ENCODE measurements at regions not wholly inside any gene's neighbourhood (a gene's known extent, or its start where the extent isn't known, plus 50 kb on each side); places are given as distances from the start of the nearest gene placed in this dataset.

GRCh38 chr10:118956802-118957442, 72.6 kb upstream of the NANOS1 start:
- Histone ChIP-seq H3K4me1 (ENCODE audit: control insufficient read depth in 5 of 5, insufficient read depth in 5 of 5, low read length in 5 of 5) (peaks cover 0 to 6% (median 4%) of the 10 kb centered on the region in 5 donors), H3K36me3 (ENCODE audit: control insufficient read depth in 4 of 4, insufficient read depth in 4 of 4, low read length in 4 of 4) (no peaks in the 10 kb centered on the region), H3K27me3 (ENCODE audit: control insufficient read depth in 3 of 3, insufficient read depth in 3 of 3, low read length in 2 of 3) (no peaks in the 10 kb centered on the region), H3K9ac (ENCODE audit: insufficient read depth in 1 of 2, low read length in 2 of 2) (no peak overlapping the region), H3K9me3 (ENCODE audit: control insufficient read depth in 4 of 4, insufficient read depth in 3 of 4, low read length in 3 of 4) (no peaks in the 10 kb centered on the region), H3K4me3 (no peak overlapping the region), H3K27ac (ENCODE audit: low read depth in 1 of 2, low read length in 1 of 2) (no peak overlapping the region)
- DNase-seq (no peak), ATAC-seq (ENCODE audit: insufficient read depth, low FRiP score) (no peak)
- no peak for TF ChIP-seq CTCF (IDR thresholded peaks at IDR 0.05; ENCODE audit: control extremely low read depth, extremely low read depth)
- 83 to 87% methylated on average over 5 of the region's 5 CpGs for WGBS, 2 donors

GRCh38 chr10:118957443-118957825, 72.1 kb upstream of the NANOS1 start:
- H3K27me3 ChIP-seq (ENCODE audit: control insufficient read depth in 3 of 3, insufficient read depth in 3 of 3, low read length in 2 of 3), result no peaks in the 10 kb centered on the region
- no peak for DNase-seq
- no peak for TF ChIP-seq CTCF (IDR thresholded peaks at IDR 0.05; ENCODE audit: control extremely low read depth, extremely low read depth)
- no peak overlapping the region for H3K4me3 ChIP-seq
- 89 to 91% methylated on average over 5 of the region's 5 CpGs for WGBS, 2 donors
- H3K36me3 ChIP-seq (ENCODE audit: control insufficient read depth in 4 of 4, insufficient read depth in 4 of 4, low read length in 4 of 4), result no peaks in the 10 kb centered on the region
- no peak for ATAC-seq (ENCODE audit: insufficient read depth, low FRiP score)
- no peak overlapping the region for H3K27ac ChIP-seq (ENCODE audit: low read depth in 1 of 2, low read length in 1 of 2)
- H3K4me1 ChIP-seq (ENCODE audit: control insufficient read depth in 5 of 5, insufficient read depth in 5 of 5, low read length in 5 of 5), result peaks cover 0 to 6% (median 4%) of the 10 kb centered on the region in 5 donors
- no peak overlapping the region for H3K9ac ChIP-seq (ENCODE audit: insufficient read depth in 1 of 2, low read length in 2 of 2)
- no peaks in the 10 kb centered on the region for H3K9me3 ChIP-seq (ENCODE audit: control insufficient read depth in 4 of 4, insufficient read depth in 3 of 4, low read length in 3 of 4)

- ATAC-seq (ENCODE audit: insufficient read depth, low FRiP score) (no peak), DNase-seq (no peak)
- Histone ChIP-seq H3K27ac (ENCODE audit: low read depth in 1 of 2, low read length in 1 of 2) (no peak overlapping the region), H3K27me3 (ENCODE audit: control insufficient read depth in 3 of 3, insufficient read depth in 3 of 3, low read length in 2 of 3) (no peaks in the 10 kb centered on the region), H3K9ac (ENCODE audit: insufficient read depth in 1 of 2, low read length in 2 of 2) (no peak overlapping the region), H3K4me1 (ENCODE audit: control insufficient read depth in 5 of 5, insufficient read depth in 5 of 5, low read length in 5 of 5) (peaks cover 0 to 6% (median 4%) of the 10 kb centered on the region in 5 donors), H3K9me3 (ENCODE audit: control insufficient read depth in 4 of 4, insufficient read depth in 3 of 4, low read length in 3 of 4) (no peaks in the 10 kb centered on the region), H3K36me3 (ENCODE audit: control insufficient read depth in 4 of 4, insufficient read depth in 4 of 4, low read length in 4 of 4) (no peaks in the 10 kb centered on the region), H3K4me3 (no peak overlapping the region)
- no peak for TF ChIP-seq CTCF (IDR thresholded peaks at IDR 0.05; ENCODE audit: control extremely low read depth, extremely low read depth)
- WGBS, 2 donors, result 96 to 97% methylated on average over 12 of the region's 12 CpGs
Observed at GRCh38 chr10:118957966-118958365, 71.5 kb upstream of the NANOS1 start.

GRCh38 chr10:118958559-118958958, 71.0 kb upstream of the NANOS1 start:
- DNase-seq (no peak), ATAC-seq (ENCODE audit: insufficient read depth, low FRiP score) (no peak)
- no peak overlapping the region for H3K4me3 ChIP-seq
- no peaks in the 10 kb centered on the region for H3K36me3 ChIP-seq (ENCODE audit: control insufficient read depth in 4 of 4, insufficient read depth in 4 of 4, low read length in 4 of 4)
- 90 to 95% methylated on average over 5 of the region's 5 CpGs for WGBS, 2 donors
- H3K9ac ChIP-seq (ENCODE audit: insufficient read depth in 1 of 2, low read length in 2 of 2), result no peak overlapping the region
- H3K27ac ChIP-seq (ENCODE audit: low read depth in 1 of 2, low read length in 1 of 2), result no peak overlapping the region
- no peaks in the 10 kb centered on the region for H3K27me3 ChIP-seq (ENCODE audit: control insufficient read depth in 3 of 3, insufficient read depth in 3 of 3, low read length in 2 of 3)
- no peaks in the 10 kb centered on the region for H3K9me3 ChIP-seq (ENCODE audit: control insufficient read depth in 4 of 4, insufficient read depth in 3 of 4, low read length in 3 of 4)
- peaks cover 0 to 6% (median 4%) of the 10 kb centered on the region in 5 donors for H3K4me1 ChIP-seq (ENCODE audit: control insufficient read depth in 5 of 5, insufficient read depth in 5 of 5, low read length in 5 of 5)
- no peak for TF ChIP-seq CTCF (IDR thresholded peaks at IDR 0.05; ENCODE audit: control extremely low read depth, extremely low read depth)
